ENCODE measurements at regions not wholly inside any gene's neighbourhood (a gene's known extent, or its start where the extent isn't known, plus 50 kb on each side); places are given as distances from the start of the nearest gene placed in this dataset.
"Not testable (repeated sequence)": the region's sequence is repeated elsewhere in the genome, so short reads cannot be mapped to it uniquely, and the experiment has no call there.

DNA sequence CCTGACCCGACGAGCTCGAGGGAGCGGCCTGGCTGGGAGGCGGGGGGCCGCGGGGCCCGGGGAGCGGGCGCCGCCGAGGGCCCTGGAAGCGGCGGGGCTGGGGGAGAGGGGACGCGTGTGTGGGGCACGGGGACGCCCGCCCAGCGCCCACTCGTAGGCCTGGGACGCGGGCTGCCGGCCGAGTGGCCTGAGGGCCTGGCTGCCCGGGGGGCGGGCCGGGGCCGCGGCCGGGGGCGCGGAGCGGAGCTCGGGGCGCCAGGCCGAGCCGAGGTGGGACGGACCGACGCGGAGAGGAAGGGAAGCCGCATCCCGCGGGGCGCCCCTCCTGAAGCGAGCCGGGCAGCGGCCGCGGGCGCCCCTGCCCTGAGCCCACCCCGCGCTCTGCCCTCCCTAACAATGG, 129.9 kb upstream of the PLEKHM1 start:
- H3K27ac ChIP-seq (ENCODE audit: low read depth, low read length); H3K9me3 ChIP-seq (ENCODE audit: low read depth, low read length); H3K36me3 ChIP-seq (ENCODE audit: insufficient read depth, low read length); H3K79me2 ChIP-seq (ENCODE audit: insufficient read depth, low read length); H4K20me1 ChIP-seq (ENCODE audit: insufficient read depth, low read length); H3K4me1 ChIP-seq (ENCODE audit: insufficient read depth, low read length); H3K27me3 ChIP-seq (ENCODE audit: insufficient read depth, low read length); H2AFZ ChIP-seq (ENCODE audit: low read length); H3K4me2 ChIP-seq (ENCODE audit: insufficient read depth, low read length): not testable (repeated sequence)
- H3K4me3 ChIP-seq (ENCODE audit: insufficient read depth, low read length), result peak overlapping the region; percentile 61
- DNase-seq (ENCODE audit: insufficient read length, low spot score, missing footprints), result peak; percentile 30

DNA sequence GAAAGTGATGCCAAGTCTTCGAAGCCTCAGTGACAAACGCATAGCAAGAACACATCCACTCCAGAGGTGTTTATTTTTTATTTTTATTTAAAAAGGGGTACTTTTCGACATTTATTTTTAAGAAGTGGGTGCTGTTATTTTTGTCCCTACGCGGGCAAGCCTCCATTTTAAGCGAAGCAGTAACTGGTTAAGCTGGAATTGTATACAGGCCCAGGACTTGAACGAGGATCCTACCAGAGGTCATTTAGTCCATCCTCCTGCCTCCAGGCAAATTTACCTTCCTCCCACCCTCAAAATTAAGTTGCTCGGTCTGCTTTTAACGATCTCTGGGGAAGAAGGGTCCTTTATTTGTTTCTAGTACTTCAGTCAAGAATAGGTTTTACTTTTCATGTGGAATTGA, 130.6 kb upstream of the PLEKHM1 start:
- not testable (repeated sequence) for H3K79me2 ChIP-seq (ENCODE audit: insufficient read depth, low read length); DNase-seq (ENCODE audit: insufficient read length, low spot score, missing footprints); H3K27me3 ChIP-seq (ENCODE audit: insufficient read depth, low read length); H4K20me1 ChIP-seq (ENCODE audit: insufficient read depth, low read length); H3K9me3 ChIP-seq (ENCODE audit: low read depth, low read length); H3K27ac ChIP-seq (ENCODE audit: low read depth, low read length); H3K4me1 ChIP-seq (ENCODE audit: insufficient read depth, low read length); H3K36me3 ChIP-seq (ENCODE audit: insufficient read depth, low read length)
- H3K4me2 ChIP-seq (ENCODE audit: insufficient read depth, low read length), result peak overlapping the region; percentile 55
- H3K4me3 ChIP-seq (ENCODE audit: insufficient read depth, low read length), result peak overlapping the region; percentile 25
- peak overlapping the region; percentile 59 for H2AFZ ChIP-seq (ENCODE audit: low read length)

DNA sequence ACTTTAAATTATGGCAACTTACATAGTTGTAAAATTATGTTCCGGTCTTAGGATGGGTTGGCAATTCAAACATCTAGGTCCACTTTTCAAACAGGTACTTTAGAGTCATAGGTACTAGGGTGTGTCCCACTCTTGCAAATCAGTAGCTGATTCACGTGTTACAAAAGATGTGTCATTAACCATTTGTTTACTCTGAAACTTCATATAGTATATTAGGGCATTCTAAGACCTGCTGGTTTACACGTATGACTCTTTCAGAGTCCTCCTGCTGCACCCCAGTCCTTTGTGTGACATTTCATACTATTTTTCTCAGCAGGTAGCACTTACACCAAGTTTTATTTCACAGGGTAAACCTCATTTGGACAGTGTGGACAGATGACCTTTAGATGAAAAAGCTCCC, 131.8 kb upstream of the PLEKHM1 start:
- H3K9me3 ChIP-seq (ENCODE audit: low read depth, low read length); DNase-seq (ENCODE audit: insufficient read length, low spot score, missing footprints); H3K79me2 ChIP-seq (ENCODE audit: insufficient read depth, low read length); H3K4me1 ChIP-seq (ENCODE audit: insufficient read depth, low read length); H3K27me3 ChIP-seq (ENCODE audit: insufficient read depth, low read length); H3K4me2 ChIP-seq (ENCODE audit: insufficient read depth, low read length); H3K4me3 ChIP-seq (ENCODE audit: insufficient read depth, low read length); H4K20me1 ChIP-seq (ENCODE audit: insufficient read depth, low read length); H3K27ac ChIP-seq (ENCODE audit: low read depth, low read length); H3K36me3 ChIP-seq (ENCODE audit: insufficient read depth, low read length); H2AFZ ChIP-seq (ENCODE audit: low read length): not testable (repeated sequence)

DNA sequence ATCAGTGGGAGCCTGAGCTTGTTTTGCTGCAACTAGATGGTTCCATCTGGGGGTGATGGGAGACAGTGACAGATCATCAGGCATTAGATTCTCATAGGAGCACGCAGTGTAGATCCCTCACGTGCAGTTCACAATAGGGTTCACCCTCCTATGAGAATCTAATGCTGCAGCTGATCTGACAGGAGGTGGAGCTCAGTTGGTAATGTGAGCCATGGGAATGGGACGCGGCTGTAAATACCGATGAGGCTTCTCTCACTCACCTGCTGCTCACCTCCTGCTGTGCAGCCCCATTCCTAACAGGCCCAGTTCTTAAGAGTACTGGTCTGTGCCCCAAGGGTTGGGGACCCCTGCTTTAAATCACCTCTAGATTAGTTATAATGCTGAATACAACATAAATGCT, 137.5 kb upstream of the PLEKHM1 start:
- no peaks in the 10 kb centered on the region for H3K27me3 ChIP-seq (ENCODE audit: insufficient read depth, low read length)
- TF ChIP-seq, protein P1, sequence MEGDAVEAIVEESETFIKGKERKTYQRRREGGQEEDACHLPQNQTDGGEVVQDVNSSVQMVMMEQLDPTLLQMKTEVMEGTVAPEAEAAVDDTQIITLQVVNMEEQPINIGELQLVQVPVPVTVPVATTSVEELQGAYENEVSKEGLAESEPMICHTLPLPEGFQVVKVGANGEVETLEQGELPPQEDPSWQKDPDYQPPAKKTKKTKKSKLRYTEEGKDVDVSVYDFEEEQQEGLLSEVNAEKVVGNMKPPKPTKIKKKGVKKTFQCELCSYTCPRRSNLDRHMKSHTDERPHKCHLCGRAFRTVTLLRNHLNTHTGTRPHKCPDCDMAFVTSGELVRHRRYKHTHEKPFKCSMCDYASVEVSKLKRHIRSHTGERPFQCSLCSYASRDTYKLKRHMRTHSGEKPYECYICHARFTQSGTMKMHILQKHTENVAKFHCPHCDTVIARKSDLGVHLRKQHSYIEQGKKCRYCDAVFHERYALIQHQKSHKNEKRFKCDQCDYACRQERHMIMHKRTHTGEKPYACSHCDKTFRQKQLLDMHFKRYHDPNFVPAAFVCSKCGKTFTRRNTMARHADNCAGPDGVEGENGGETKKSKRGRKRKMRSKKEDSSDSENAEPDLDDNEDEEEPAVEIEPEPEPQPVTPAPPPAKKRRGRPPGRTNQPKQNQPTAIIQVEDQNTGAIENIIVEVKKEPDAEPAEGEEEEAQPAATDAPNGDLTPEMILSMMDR (IDR thresholded peaks at IDR 0.05; ENCODE audit: extremely low read depth, low read depth, low read length), result no peak

DNA sequence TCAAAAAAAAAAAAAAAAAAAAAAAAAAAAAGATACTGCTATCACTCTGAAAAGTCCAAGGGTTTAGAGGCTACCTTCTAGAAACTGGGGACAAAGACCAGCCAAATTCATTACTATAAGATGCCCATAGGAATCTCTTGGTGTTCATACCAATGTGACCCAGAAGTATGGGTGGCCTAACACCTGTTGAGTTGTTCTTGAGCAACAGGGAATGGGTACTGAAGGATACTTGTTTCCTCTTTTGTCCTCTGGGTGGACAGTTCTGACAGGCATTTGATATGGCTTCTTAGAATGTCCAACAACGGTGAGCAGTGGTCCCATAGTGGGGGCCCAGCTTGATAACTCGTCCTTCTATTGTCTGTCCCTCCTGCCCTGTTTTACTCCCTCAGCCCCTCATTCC, 141.4 kb upstream of the PLEKHM1 start:
- no peak overlapping the region for H2AFZ ChIP-seq (ENCODE audit: low read length)
- H3K79me2 ChIP-seq (ENCODE audit: insufficient read depth, low read length), result no peaks in the 10 kb centered on the region
- TF ChIP-seq, protein P1 (IDR thresholded peaks at IDR 0.05; ENCODE audit: extremely low read depth, low read depth, low read length), result no peak
- no peaks in the 10 kb centered on the region for H3K9me3 ChIP-seq (ENCODE audit: low read depth, low read length)
- no peaks in the 10 kb centered on the region for H3K27me3 ChIP-seq (ENCODE audit: insufficient read depth, low read length)
- no peak for DNase-seq (ENCODE audit: insufficient read length, low spot score, missing footprints)
- H3K36me3 ChIP-seq (ENCODE audit: insufficient read depth, low read length), result peaks cover 27% of the 10 kb centered on the region
- H4K20me1 ChIP-seq (ENCODE audit: insufficient read depth, low read length), result peaks cover 5% of the 10 kb centered on the region
- no peak overlapping the region for H3K27ac ChIP-seq (ENCODE audit: low read depth, low read length)
- H3K4me3 ChIP-seq (ENCODE audit: insufficient read depth, low read length), result no peak overlapping the region
- H3K4me2 ChIP-seq (ENCODE audit: insufficient read depth, low read length), result no peak overlapping the region
- no peaks in the 10 kb centered on the region for H3K4me1 ChIP-seq (ENCODE audit: insufficient read depth, low read length)

More for the DNA sequence above, 137.5 kb upstream of the PLEKHM1 start:
- no peak overlapping the region for H2AFZ ChIP-seq (ENCODE audit: low read length)
- no peak overlapping the region for H3K27ac ChIP-seq (ENCODE audit: low read depth, low read length)
- H3K79me2 ChIP-seq (ENCODE audit: insufficient read depth, low read length), result no peaks in the 10 kb centered on the region
- no peaks in the 10 kb centered on the region for H3K9me3 ChIP-seq (ENCODE audit: low read depth, low read length)
- peaks cover 18% of the 10 kb centered on the region for H3K36me3 ChIP-seq (ENCODE audit: insufficient read depth, low read length)
- no peak overlapping the region for H3K4me2 ChIP-seq (ENCODE audit: insufficient read depth, low read length)
- H4K20me1 ChIP-seq (ENCODE audit: insufficient read depth, low read length), result peaks cover 5% of the 10 kb centered on the region
- H3K4me1 ChIP-seq (ENCODE audit: insufficient read depth, low read length), result no peaks in the 10 kb centered on the region
- no peak for DNase-seq (ENCODE audit: insufficient read length, low spot score, missing footprints)
- no peak overlapping the region for H3K4me3 ChIP-seq (ENCODE audit: insufficient read depth, low read length)
